HG02623 (cell line): ENCODE measurements at regions not wholly inside any gene's neighbourhood (a gene's known extent, or its start where the extent isn't known, plus 50 kb on each side); places are given as distances from the start of the nearest gene placed in this dataset.
"Not testable (repeated sequence)": the region's sequence is repeated elsewhere in the genome, so short reads cannot be mapped to it uniquely, and the experiment has no call there.

ENCODE experiments used
- ATAC-seq: cut with Tn5 transposase; IDR thresholded peaks from one replicate; pipeline ENCODE4 v1.9.1; 2021; ENCODE audit warnings: moderate library complexity; ENCODE audit not compliant: unreplicated experiment

GRCh38 chr1:81186261-81186660 lies 614.5 kb upstream of the ADGRL2 start:
- no peak for ATAC-seq

GRCh38 chr1:81183553-81183952 lies 617.2 kb upstream of the ADGRL2 start:
- ATAC-seq = no peak

- ATAC-seq = no peak
Measured at GRCh38 chr1:81183051-81183450, 617.7 kb upstream of the ADGRL2 start.

GRCh38 chr1:81179242-81179641 lies 621.5 kb upstream of the ADGRL2 start:
- no peak for ATAC-seq

GRCh38 chr1:81178431-81179093 lies 622.2 kb upstream of the ADGRL2 start:
- ATAC-seq = not testable (repeated sequence)

GRCh38 chr1:81174811-81175476 lies 625.8 kb upstream of the ADGRL2 start:
- no peak for ATAC-seq

- no peak for ATAC-seq
Measured at GRCh38 chr1:81174052-81174451, 626.7 kb upstream of the ADGRL2 start.

- ATAC-seq = no peak
Measured at GRCh38 chr1:81172483-81172882, 628.3 kb upstream of the ADGRL2 start.

- no peak for ATAC-seq
Measured at GRCh38 chr1:81170721-81171120, 630.0 kb upstream of the ADGRL2 start.

GRCh38 chr1:81165963-81166362 lies 634.8 kb upstream of the ADGRL2 start:
- no peak for ATAC-seq

- no peak for ATAC-seq
Measured at GRCh38 chr1:81160696-81161095, 640.0 kb upstream of the ADGRL2 start.

- ATAC-seq = no peak
Measured at GRCh38 chr1:81158592-81158991, 642.1 kb upstream of the ADGRL2 start.

GRCh38 chr1:81157686-81158085 lies 643.0 kb upstream of the ADGRL2 start:
- no peak for ATAC-seq

GRCh38 chr1:81156887-81157286 lies 643.8 kb upstream of the ADGRL2 start:
- ATAC-seq = no peak

GRCh38 chr1:81155131-81155530 lies 645.6 kb upstream of the ADGRL2 start:
- no peak for ATAC-seq

GRCh38 chr1:81151206-81151605 lies 649.5 kb upstream of the ADGRL2 start:
- ATAC-seq = no peak

- no peak for ATAC-seq
Measured at GRCh38 chr1:81149649-81150325, 650.9 kb upstream of the ADGRL2 start.

- ATAC-seq = no peak
Measured at GRCh38 chr1:81144240-81144825, 656.4 kb upstream of the ADGRL2 start.

- ATAC-seq = no peak
Measured at GRCh38 chr1:81142099-81142826, 658.5 kb upstream of the ADGRL2 start.

- no peak for ATAC-seq
Measured at GRCh38 chr1:81135524-81135923, 665.2 kb upstream of the ADGRL2 start.

- no peak for ATAC-seq
Measured at GRCh38 chr1:81129776-81130175, 671.0 kb upstream of the ADGRL2 start.
